Renal pelvis (tissue), 1 donor: ENCODE measurements at regions not wholly inside any gene's neighbourhood (a gene's known extent, or its start where the extent isn't known, plus 50 kb on each side); places are given as distances from the start of the nearest gene placed in this dataset.

Experiments
- DNase-seq: peaks from one replicate; pipeline ENCODE4 v3.0.0-alpha.2; 2013

GRCh38 chr14:98612434-98613200 lies 659.4 kb downstream of the BCL11B start:
- no peak for DNase-seq

- DNase-seq, result no peak
These were observed 657.3 kb downstream of the BCL11B start for GRCh38 chr14:98614741-98615140.

GRCh38 chr14:98622208-98623051 lies 649.6 kb downstream of the BCL11B start:
- no peak for DNase-seq

DNA sequence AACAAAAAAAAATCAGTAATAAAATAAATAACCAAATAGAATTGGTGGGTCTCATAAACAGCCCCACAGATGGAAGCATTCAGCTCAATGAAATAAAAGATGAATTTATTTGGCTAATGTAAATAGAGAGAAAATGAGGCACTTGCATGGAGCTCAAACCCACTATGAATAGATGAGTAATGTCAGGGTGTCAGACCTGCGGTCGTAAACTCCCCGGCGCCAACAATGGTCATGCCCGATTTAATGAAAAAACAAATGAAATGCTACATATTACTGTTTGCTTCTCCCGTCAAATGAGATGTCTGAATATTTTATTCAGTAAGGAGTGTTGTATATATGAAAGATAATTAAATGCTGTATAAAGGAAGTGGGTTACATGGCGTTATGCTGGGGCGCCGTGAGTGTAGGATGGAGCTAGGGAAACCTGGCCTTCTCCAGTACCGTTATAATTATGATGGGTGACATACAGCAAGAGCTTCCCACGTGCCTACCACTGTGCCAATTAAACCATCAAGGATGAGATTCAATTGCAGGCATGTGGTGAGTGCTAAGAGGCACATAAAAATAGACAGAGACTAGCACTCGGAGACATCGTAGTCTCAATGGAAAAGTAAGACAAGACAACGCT lies 648.1 kb downstream of the BCL11B start:
- peak; percentile 10 for DNase-seq

DNA sequence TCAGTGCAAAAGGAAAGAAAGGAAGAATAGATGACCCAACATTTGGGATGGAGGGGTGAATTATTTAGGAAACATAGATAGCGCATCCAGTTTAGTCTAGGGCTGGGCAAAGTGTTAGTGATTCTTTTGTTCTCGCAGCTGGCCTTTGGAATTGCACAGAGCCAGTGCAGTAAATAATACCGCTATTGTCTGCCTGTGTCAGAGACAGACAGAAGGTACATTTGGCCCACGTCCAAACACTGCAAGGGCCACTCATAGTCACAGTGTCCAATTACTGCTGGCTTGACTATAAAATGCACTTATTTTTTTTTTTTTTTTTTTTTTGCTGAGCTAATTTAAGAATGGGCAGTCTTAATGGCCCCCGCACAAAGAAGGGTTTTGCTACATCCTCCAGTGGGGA lies 638.6 kb downstream of the BCL11B start:
- DNase-seq, result peak; percentile 36

- no peak for DNase-seq
These were observed 637.8 kb downstream of the BCL11B start for GRCh38 chr14:98634043-98634820.

- DNase-seq, result no peak
These were observed 633.6 kb downstream of the BCL11B start for GRCh38 chr14:98638366-98638765.

DNA sequence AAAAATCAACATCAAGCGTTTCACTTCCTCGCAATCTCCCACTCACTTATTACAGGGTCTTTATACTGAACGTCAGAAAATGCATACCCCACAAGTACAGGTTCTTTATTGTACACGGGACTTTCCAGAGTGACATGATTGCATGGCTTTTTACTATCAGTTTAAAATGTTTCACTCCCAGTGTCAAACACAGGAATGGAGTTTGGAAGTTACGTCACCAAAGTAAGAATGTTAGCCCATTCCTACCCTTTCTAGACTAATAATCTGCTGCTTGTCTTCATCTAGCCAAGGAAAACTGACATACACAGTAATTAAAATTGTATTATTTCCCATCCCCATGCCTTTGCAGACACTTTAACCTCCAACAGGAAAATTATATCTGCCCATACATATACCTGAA lies 624.2 kb downstream of the BCL11B start:
- DNase-seq, result no peak

DNA sequence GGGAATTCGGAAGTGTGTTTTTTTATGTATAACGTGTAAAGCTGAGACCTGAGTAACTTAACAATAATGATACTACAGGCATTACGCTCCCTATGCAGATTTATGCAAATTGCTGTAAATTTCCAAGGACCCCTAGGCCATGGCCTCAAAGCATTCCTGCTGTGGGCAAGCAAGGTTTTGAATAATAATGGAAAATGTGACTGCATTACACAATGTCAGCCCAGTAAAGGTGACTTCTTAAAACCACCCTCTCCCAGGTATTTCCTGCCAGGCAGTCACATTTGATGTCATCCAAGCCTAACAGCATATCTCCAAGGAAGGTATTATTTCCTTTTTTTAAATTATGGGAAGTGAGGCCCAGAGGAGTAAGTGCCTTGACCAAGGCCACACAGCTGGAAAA lies 621.0 kb downstream of the BCL11B start:
- no peak for DNase-seq

GRCh38 chr14:98665007-98665406 lies 607.0 kb downstream of the BCL11B start:
- DNase-seq, result no peak

GRCh38 chr14:98666545-98666944 lies 605.5 kb downstream of the BCL11B start:
- no peak for DNase-seq

GRCh38 chr14:98682033-98682432 lies 590.0 kb downstream of the BCL11B start:
- no peak for DNase-seq

DNA sequence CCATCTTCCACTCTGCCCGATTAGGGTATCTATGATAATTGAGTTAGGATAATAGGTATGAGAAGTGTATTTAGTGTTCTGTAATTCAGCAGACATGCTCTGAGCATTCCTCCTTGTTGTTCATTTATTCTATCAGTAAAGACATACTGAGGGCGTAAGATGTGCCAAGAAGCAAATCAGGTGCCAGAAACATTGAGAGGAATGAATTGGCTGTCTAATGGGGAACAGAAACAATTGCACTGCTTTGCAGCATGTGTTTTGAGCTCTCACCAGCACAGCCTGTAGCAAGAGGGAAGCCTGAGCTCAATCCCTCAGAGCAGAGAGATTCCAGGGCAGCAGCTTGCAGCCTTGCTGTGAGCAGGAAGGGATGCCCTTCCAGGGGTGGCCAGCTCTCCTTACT lies 589.3 kb downstream of the BCL11B start:
- no peak for DNase-seq

DNA sequence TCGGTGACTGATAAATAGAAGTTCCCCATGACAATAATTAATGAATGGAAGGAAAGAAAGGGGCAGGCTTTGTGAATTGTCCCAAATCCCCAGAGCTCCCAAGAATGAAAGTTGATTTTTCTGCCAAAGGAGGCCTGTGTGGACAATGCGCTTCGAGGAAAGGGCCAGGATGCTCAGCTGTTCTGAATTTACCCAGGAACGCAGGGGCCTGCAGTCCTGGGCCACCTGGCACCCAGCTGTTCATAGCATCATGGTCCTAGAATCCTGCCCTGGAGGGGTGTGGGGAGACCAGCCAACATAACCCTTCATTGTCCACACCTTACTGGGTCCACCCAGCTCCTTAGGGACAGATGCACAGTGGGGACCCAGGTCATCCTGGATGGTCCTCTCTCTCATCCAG lies 587.5 kb downstream of the BCL11B start:
- DNase-seq, result no peak

DNA sequence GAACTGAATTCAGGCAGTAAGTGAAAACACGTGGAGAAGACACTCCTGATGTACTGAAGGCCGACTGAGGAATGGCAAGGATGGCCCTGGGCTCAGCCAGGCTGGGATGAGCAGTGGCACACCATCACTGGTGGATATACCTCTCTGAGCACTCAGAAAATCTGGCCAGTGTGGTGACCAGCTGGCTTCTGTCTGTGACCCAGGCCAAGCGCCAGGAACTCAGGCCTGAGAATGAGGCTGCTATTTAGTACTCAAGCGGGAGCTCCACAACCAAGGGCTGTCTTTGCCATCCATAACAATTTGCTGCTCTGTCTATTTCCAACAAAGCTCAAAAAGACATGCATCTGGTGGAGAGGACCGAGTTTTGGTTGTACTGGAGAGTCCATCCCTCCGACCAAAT lies 586.3 kb downstream of the BCL11B start:
- DNase-seq, result no peak

DNA sequence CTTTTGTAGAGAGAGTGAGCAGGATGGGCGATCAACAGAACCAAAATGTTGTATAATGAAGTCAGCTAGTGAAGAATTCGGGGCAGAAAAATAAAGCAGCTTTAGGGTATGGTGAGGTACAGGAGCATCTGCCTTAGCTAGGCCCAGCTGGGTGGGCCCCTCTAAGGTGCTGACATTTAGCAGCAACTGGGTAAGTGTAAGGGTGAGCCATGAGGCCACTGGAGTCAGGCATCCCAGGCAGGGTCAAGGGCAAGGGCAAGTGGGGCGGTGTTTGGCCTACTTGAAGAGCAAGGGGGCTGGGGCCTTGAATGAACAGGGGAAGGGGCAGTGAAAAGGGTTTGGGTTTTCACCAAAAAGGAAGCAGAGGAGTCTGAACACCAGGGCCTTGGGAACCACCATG lies 583.6 kb downstream of the BCL11B start:
- DNase-seq, result no peak

DNA sequence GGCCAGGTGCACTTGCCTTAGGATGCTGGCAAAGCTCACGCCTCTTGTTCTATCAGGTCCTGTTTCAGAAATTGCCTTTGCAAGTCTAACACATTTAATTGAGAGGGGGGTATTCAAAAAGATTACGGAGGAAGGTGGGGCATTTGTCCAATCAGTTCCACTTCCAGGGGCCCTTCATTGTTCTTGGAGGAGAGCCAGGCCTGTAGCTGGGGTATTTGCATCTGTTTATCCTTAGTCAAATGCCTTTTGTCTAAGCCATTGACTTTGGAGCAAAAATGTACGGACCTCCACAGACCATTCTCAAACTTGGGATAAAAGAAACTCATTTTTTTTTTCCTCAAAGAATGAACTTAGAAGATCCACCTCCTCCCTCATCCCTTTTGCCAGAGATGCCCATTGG lies 582.0 kb downstream of the BCL11B start:
- no peak for DNase-seq

DNA sequence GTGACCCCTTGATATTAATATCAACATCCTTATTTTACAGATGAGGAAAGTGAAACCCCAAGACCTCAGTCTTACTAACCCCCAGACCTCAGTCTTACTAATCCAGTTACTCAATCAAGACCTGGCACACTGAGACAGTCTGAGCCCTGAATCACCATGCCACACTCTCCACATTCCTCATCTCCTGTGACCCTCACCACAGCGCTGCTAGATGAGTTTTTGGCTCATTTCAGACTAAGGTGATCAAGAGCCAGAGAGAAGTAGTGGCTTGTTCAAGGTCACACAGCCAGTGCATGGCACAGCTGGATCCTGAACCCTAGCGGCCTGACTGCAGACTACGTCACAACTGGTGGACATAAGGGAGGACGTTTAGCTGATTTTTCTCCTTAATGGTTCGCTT lies 579.2 kb downstream of the BCL11B start:
- DNase-seq, result no peak

DNA sequence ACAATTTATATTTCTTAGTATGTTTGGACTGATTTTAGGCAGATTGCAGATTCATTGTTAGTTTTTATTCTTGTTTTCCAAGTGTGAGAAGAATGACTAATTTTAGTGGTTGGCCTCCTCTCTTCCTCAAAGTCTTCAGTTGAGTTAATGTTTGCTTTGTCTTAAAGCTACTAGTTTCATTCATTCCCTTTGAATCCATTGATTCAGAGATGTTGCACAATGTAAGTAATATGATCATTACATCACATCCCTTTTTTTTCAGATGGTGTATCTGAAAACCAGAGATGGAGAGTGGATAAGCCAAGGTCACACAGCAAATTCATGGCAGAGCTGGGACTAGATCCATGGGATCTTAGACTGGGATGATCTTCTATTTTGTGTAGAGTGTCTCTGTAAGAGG lies 577.5 kb downstream of the BCL11B start:
- no peak for DNase-seq

GRCh38 chr14:98695809-98696208 lies 576.2 kb downstream of the BCL11B start:
- DNase-seq, result no peak

GRCh38 chr14:98698341-98698740 lies 573.7 kb downstream of the BCL11B start:
- DNase-seq, result no peak

- DNase-seq, result no peak
These were observed 571.2 kb downstream of the BCL11B start for GRCh38 chr14:98700748-98701147.
